ENCODE measurements at regions not wholly inside any gene's neighbourhood (a gene's known extent, or its start where the extent isn't known, plus 50 kb on each side); places are given as distances from the start of the nearest gene placed in this dataset.

DNA sequence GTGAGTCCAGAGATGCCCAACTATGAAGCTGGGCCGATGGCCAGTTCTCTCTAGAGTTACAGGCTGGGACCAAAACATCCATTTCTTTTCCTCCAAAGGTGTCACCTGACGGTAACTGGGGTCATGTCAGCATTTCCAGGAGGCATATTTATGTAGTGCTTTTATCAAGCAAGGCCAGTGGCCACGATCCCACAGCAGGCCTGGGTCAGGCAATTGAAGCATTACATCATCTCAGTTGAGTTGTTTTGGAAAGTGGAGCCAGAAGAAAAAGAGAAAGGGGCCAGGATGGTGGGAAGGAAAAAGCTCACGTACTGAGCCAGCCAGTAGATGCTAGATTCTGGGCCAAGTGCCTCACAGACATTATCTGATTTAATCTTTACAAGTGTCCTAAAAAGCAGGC lies 73.9 kb upstream of the BRINP1 start:
- no peak overlapping the region for H4K91ac ChIP-seq (ENCODE audit: low read depth, low read length, poor library complexity)
- H2BK15ac ChIP-seq (ENCODE audit: low read length) = no peak overlapping the region
- no peak overlapping the region for H2AFZ ChIP-seq (ENCODE audit: low read length)
- no peak overlapping the region for H2BK12ac ChIP-seq (ENCODE audit: low read length)
- no peak overlapping the region for H3K4me2 ChIP-seq (ENCODE audit: insufficient read depth, low read length, poor library complexity, severe bottlenecking)
- H4K8ac ChIP-seq (ENCODE audit: low read depth, low read length) = no peak overlapping the region
- no peaks in the 10 kb centered on the region for H3K9me3 ChIP-seq (replicated peaks in 1 of 2; ENCODE audit: control insufficient read depth in 2 of 2, insufficient read depth in 1 of 2, low read depth in 1 of 2, low read length in 2 of 2)
- peaks cover 0 to 5% of the 10 kb centered on the region in 2 donors for H3K4me1 ChIP-seq (ENCODE audit: control insufficient read depth in 2 of 2, insufficient read depth in 1 of 2, low read depth in 1 of 2, low read length in 2 of 2)
- no peak overlapping the region for H3K18ac ChIP-seq (ENCODE audit: low read length)
- no peaks in the 10 kb centered on the region for H3K79me1 ChIP-seq (ENCODE audit: low read depth, low read length)
- no peak overlapping the region for H3K27ac ChIP-seq (replicated peaks; ENCODE audit: low read length)
- no peak overlapping the region for H3K4ac ChIP-seq (ENCODE audit: low read length)
- H2AK5ac ChIP-seq (ENCODE audit: low read depth, low read length) = no peak overlapping the region
- no peak for DNase-seq (ENCODE audit: low spot score)
- H2BK120ac ChIP-seq (ENCODE audit: low read depth, low read length) = no peak overlapping the region
- no peak overlapping the region for H2BK5ac ChIP-seq (ENCODE audit: low read length)
- no CpG with 5 or more reads among the region's 4 CpGs for WGBS, 2 donors (ENCODE audit: extremely low coverage in 2 of 2, insufficient read length in 2 of 2, insufficient replicate concordance in 1 of 2)
- no peak overlapping the region for H3K23ac ChIP-seq (ENCODE audit: low read depth, low read length, poor library complexity)
- H3K9ac ChIP-seq (ENCODE audit: low read depth, low read length, poor library complexity) = no peak overlapping the region
- H3K36me3 ChIP-seq (replicated peaks in 1 of 2; ENCODE audit: control insufficient read depth in 2 of 2, insufficient read depth in 2 of 2, low read length in 2 of 2) = no peaks in the 10 kb centered on the region
- no peak overlapping the region for H3K4me3 ChIP-seq (ENCODE audit: low read length in 2 of 2)
- H3K27me3 ChIP-seq (ENCODE audit: control insufficient read depth in 3 of 3, insufficient read depth in 3 of 3, low read depth in 1 of 3, low read length in 3 of 3) = no peaks in the 10 kb centered on the region
- no peak overlapping the region for H3K14ac ChIP-seq (ENCODE audit: low read length)

DNA sequence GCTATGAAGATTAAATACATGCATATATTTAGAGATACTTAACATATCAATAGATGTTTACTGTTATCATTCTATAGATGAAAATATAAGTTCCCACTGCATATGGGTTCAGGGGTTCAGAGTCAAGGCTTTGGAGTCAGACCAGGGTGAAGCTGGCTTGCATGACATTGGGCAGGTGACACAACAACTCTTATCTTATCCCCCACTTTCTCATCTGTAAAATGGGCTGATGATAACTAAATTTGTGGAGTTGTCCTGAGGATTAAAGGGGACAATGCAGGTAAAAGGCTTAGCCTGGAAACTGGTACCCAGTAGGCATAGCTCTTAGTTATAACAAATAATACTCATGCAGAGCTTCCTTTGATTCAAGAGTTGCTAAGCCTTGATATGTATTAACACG lies 72.6 kb upstream of the BRINP1 start:
- Histone ChIP-seq H2BK12ac (ENCODE audit: low read length) (no peak overlapping the region), H3K4ac (ENCODE audit: low read length) (no peak overlapping the region), H4K91ac (ENCODE audit: low read depth, low read length, poor library complexity) (no peak overlapping the region), H3K9ac (ENCODE audit: low read depth, low read length, poor library complexity) (no peak overlapping the region), H2AFZ (ENCODE audit: low read length) (no peak overlapping the region), H3K4me3 (ENCODE audit: low read length in 2 of 2) (no peak overlapping the region), H3K14ac (ENCODE audit: low read length) (no peak overlapping the region), H3K36me3 (replicated peaks in 1 of 2; ENCODE audit: control insufficient read depth in 2 of 2, insufficient read depth in 2 of 2, low read length in 2 of 2) (no peaks in the 10 kb centered on the region), H2BK15ac (ENCODE audit: low read length) (no peak overlapping the region), H3K4me1 (ENCODE audit: control insufficient read depth in 2 of 2, insufficient read depth in 1 of 2, low read depth in 1 of 2, low read length in 2 of 2) (peaks cover 0 to 5% of the 10 kb centered on the region in 2 donors), H3K4me2 (ENCODE audit: insufficient read depth, low read length, poor library complexity, severe bottlenecking) (no peak overlapping the region), H3K18ac (ENCODE audit: low read length) (no peak overlapping the region), H3K79me1 (ENCODE audit: low read depth, low read length) (no peaks in the 10 kb centered on the region), H3K27ac (replicated peaks; ENCODE audit: low read length) (no peak overlapping the region), H2BK5ac (ENCODE audit: low read length) (no peak overlapping the region), H3K27me3 (ENCODE audit: control insufficient read depth in 3 of 3, insufficient read depth in 3 of 3, low read depth in 1 of 3, low read length in 3 of 3) (no peaks in the 10 kb centered on the region), H3K23ac (ENCODE audit: low read depth, low read length, poor library complexity) (no peak overlapping the region), H2BK120ac (ENCODE audit: low read depth, low read length) (no peak overlapping the region), H2AK5ac (ENCODE audit: low read depth, low read length) (no peak overlapping the region), H3K9me3 (replicated peaks in 1 of 2; ENCODE audit: control insufficient read depth in 2 of 2, insufficient read depth in 1 of 2, low read depth in 1 of 2, low read length in 2 of 2) (no peaks in the 10 kb centered on the region), H4K8ac (ENCODE audit: low read depth, low read length) (no peak overlapping the region)
- WGBS, 2 donors (ENCODE audit: extremely low coverage in 2 of 2, insufficient read length in 2 of 2, insufficient replicate concordance in 1 of 2) = no CpG with 5 or more reads among the region's 1 CpG
- DNase-seq (ENCODE audit: low spot score) = no peak

DNA sequence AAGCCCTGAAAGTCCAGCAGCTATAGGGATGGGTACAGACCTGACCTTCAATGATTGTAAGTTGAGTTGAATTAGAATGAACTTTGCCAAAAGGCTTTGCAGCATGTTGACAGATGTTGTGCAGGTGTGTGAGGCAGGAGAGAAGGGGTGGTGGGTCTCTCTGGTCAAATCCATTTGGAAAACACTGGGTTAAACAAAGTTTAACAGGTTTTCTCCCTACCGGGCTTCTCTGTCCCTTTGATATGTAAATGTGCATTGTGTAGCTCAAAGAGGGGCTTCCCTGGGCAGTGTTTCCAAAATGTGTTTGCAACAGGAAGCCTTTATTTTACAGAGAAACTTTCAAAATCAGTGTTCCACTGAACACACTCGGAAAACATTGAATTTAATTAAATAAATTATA lies 72.1 kb upstream of the BRINP1 start:
- H3K9me3 ChIP-seq (replicated peaks in 1 of 2; ENCODE audit: control insufficient read depth in 2 of 2, insufficient read depth in 1 of 2, low read depth in 1 of 2, low read length in 2 of 2) = no peaks in the 10 kb centered on the region
- no peak overlapping the region for H2AK5ac ChIP-seq (ENCODE audit: low read depth, low read length)
- H3K4me2 ChIP-seq (ENCODE audit: insufficient read depth, low read length, poor library complexity, severe bottlenecking) = no peak overlapping the region
- H2BK5ac ChIP-seq (ENCODE audit: low read length) = no peak overlapping the region
- H3K23ac ChIP-seq (ENCODE audit: low read depth, low read length, poor library complexity) = no peak overlapping the region
- no peak overlapping the region for H2BK120ac ChIP-seq (ENCODE audit: low read depth, low read length)
- peaks cover 0 to 5% of the 10 kb centered on the region in 2 donors for H3K4me1 ChIP-seq (ENCODE audit: control insufficient read depth in 2 of 2, insufficient read depth in 1 of 2, low read depth in 1 of 2, low read length in 2 of 2)
- no peak overlapping the region for H3K14ac ChIP-seq (ENCODE audit: low read length)
- H2BK15ac ChIP-seq (ENCODE audit: low read length) = no peak overlapping the region
- no peak for DNase-seq (ENCODE audit: low spot score)
- no peaks in the 10 kb centered on the region for H3K27me3 ChIP-seq (ENCODE audit: control insufficient read depth in 3 of 3, insufficient read depth in 3 of 3, low read depth in 1 of 3, low read length in 3 of 3)
- no peak overlapping the region for H3K18ac ChIP-seq (ENCODE audit: low read length)
- H2AFZ ChIP-seq (ENCODE audit: low read length) = no peak overlapping the region
- no CpG with 5 or more reads among the region's 2 CpGs for whole genome bisulfite sequencing, 2 donors (ENCODE audit: extremely low coverage in 2 of 2, insufficient read length in 2 of 2, insufficient replicate concordance in 1 of 2)
- H3K27ac ChIP-seq (replicated peaks; ENCODE audit: low read length) = no peak overlapping the region
- no peak overlapping the region for H3K9ac ChIP-seq (ENCODE audit: low read depth, low read length, poor library complexity)
- no peak overlapping the region for H4K8ac ChIP-seq (ENCODE audit: low read depth, low read length)
- H3K4me3 ChIP-seq (ENCODE audit: low read length in 2 of 2) = no peak overlapping the region
- H2BK12ac ChIP-seq (ENCODE audit: low read length) = no peak overlapping the region
- H3K4ac ChIP-seq (ENCODE audit: low read length) = no peak overlapping the region
- H3K36me3 ChIP-seq (replicated peaks in 1 of 2; ENCODE audit: control insufficient read depth in 2 of 2, insufficient read depth in 2 of 2, low read length in 2 of 2) = no peaks in the 10 kb centered on the region
- no peak overlapping the region for H4K91ac ChIP-seq (ENCODE audit: low read depth, low read length, poor library complexity)
- no peaks in the 10 kb centered on the region for H3K79me1 ChIP-seq (ENCODE audit: low read depth, low read length)

DNA sequence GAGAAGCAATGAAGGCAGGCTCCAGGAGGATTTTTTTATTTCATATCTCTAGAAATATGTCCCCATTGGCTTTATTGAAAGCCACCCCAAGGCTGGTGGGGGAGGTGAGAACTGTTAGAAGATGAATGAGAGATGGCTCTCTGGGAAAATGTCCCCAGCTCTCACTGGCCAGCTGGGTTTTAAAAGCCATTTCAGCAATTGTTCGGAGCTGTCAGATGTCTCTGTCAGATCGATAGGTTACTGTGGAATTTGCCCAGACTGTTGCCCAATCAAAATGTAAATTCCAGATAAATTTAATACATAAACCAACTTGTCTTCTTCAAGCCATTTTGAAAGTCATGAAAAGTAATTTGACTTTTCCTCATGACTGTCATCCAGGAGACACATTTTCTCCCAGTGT lies 67.0 kb upstream of the BRINP1 start:
- no peaks in the 10 kb centered on the region for H3K9me3 ChIP-seq (replicated peaks in 1 of 2; ENCODE audit: control insufficient read depth in 2 of 2, insufficient read depth in 1 of 2, low read depth in 1 of 2, low read length in 2 of 2)
- no peak overlapping the region for H3K4ac ChIP-seq (ENCODE audit: low read length)
- H2BK15ac ChIP-seq (ENCODE audit: low read length) = no peak overlapping the region
- no peak overlapping the region for H3K14ac ChIP-seq (ENCODE audit: low read length)
- no peak for DNase-seq (ENCODE audit: low spot score)
- H2BK5ac ChIP-seq (ENCODE audit: low read length) = no peak overlapping the region
- no peaks in the 10 kb centered on the region for H3K27me3 ChIP-seq (ENCODE audit: control insufficient read depth in 3 of 3, insufficient read depth in 3 of 3, low read depth in 1 of 3, low read length in 3 of 3)
- H3K4me3 ChIP-seq (ENCODE audit: low read length in 2 of 2) = no peak overlapping the region
- H3K23ac ChIP-seq (ENCODE audit: low read depth, low read length, poor library complexity) = no peak overlapping the region
- no peak overlapping the region for H2AFZ ChIP-seq (ENCODE audit: low read length)
- H3K79me1 ChIP-seq (ENCODE audit: low read depth, low read length) = no peaks in the 10 kb centered on the region
- H4K8ac ChIP-seq (ENCODE audit: low read depth, low read length) = no peak overlapping the region
- H2BK12ac ChIP-seq (ENCODE audit: low read length) = no peak overlapping the region
- no peak overlapping the region for H2BK120ac ChIP-seq (ENCODE audit: low read depth, low read length)
- no peak overlapping the region for H2AK5ac ChIP-seq (ENCODE audit: low read depth, low read length)
- WGBS, 2 donors (ENCODE audit: extremely low coverage in 2 of 2, insufficient read length in 2 of 2, insufficient replicate concordance in 1 of 2) = no CpG with 5 or more reads among the region's 2 CpGs
- no peaks in the 10 kb centered on the region for H3K36me3 ChIP-seq (replicated peaks in 1 of 2; ENCODE audit: control insufficient read depth in 2 of 2, insufficient read depth in 2 of 2, low read length in 2 of 2)
- H4K91ac ChIP-seq (ENCODE audit: low read depth, low read length, poor library complexity) = no peak overlapping the region
- H3K4me2 ChIP-seq (ENCODE audit: insufficient read depth, low read length, poor library complexity, severe bottlenecking) = no peak overlapping the region
- no peak overlapping the region for H3K18ac ChIP-seq (ENCODE audit: low read length)
- H3K27ac ChIP-seq (replicated peaks; ENCODE audit: low read length) = no peak overlapping the region
- H3K9ac ChIP-seq (ENCODE audit: low read depth, low read length, poor library complexity) = no peak overlapping the region
- H3K4me1 ChIP-seq (ENCODE audit: control insufficient read depth in 2 of 2, insufficient read depth in 1 of 2, low read depth in 1 of 2, low read length in 2 of 2) = peaks cover 0 to under 1% of the 10 kb centered on the region in 2 donors

All from neuronal stem cell (in vitro differentiated cells).